HG03432 (cell line): ENCODE measurements at regions not wholly inside any gene's neighbourhood (a gene's known extent, or its start where the extent isn't known, plus 50 kb on each side); places are given as distances from the start of the nearest gene placed in this dataset.

Experiments
- ATAC-seq: cut with Tn5 transposase; IDR thresholded peaks from one replicate; pipeline ENCODE4 v1.9.1; 2021; ENCODE audit warnings: mild to moderate bottlenecking, moderate library complexity; ENCODE audit not compliant: unreplicated experiment

DNA sequence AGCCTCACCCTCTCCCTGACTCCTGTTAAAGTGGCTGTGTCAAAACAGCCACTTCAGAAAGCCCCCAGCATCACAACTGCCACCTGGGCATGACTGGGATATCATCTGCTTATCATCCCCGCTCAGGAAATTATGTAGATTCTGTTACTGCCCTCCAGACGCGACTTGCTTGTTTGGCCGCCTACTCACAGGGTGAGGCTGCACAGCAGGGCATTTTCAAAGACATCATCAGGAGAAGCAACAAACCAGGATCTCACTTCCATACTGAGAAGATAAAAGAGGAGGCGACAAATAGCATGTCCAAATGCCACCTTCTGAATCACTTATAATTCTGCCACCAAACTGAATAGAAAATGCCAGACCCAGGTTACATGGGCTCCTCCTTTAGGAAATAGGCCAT is 94.8 kb downstream of the MIS18A start:
- ATAC-seq = no peak

GRCh38 chr21:32183396-32183795 is 95.5 kb downstream of the MIS18A start:
- no peak for ATAC-seq

GRCh38 chr21:32182449-32182848 is 96.4 kb downstream of the MIS18A start:
- no peak for ATAC-seq

DNA sequence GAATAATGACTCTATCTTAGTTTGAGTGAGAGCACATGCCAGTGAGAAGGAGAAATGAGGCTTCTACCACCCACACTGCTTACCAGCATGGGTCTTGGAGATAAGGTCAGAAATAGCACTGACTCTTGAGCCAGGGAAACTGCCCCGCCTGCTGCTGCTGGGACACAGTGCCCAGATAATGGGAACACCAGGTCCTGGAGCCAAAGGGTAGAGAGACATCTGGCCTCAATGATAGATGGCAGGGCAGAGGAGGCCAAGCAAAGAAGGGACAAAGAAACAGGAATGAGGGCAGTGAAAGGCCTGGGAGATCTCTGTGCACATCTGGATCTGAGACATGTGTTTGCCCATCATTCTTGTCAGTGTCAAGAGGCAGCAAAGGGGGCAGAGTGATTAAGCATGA is 97.4 kb downstream of the MIS18A start:
- no peak for ATAC-seq

DNA sequence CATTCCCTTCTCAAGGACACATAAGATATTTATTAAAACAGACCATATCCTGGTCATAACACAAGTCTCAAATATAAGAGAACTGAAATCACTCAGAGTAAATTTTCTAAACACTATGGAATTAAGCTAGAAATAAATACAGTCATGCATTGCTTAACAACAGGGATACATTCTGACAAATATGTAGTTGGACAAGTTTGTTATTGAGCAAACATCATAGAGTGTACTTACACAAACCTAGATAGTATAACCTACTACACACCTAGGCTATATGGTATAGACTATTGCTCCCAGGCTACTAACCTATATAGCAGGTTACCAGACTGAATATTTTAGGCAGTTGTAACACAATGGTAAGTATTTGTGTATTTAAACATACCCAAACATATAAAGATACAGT is 104.0 kb downstream of the MIS18A start:
- no peak for ATAC-seq

- no peak for ATAC-seq
Observed at GRCh38 chr21:32173121-32173724, 105.6 kb downstream of the MIS18A start.

- no peak for ATAC-seq
Observed at GRCh38 chr21:32172106-32172505, 106.7 kb downstream of the MIS18A start.

DNA sequence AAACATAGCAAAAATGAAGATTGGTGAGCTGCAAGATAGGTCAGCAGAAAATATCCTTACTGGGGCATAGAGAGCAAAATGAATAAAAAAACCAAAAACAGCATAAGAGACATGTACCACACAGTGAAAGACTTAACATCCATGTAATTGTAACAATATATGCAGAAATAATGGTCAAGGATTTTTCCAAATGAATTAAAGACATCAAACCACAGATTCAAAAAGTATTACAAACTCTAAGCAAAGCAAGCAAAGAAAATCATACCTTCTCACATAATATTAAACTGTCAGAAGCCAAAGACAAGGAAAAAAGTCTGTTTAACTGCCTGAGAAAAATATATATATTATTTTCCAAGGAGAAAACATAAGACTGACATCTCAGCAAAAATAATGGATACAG is 111.3 kb downstream of the MIS18A start:
- no peak for ATAC-seq

- ATAC-seq = no peak
Observed at GRCh38 chr21:32163386-32163785, 115.5 kb downstream of the MIS18A start.

- ATAC-seq = no peak
Observed at GRCh38 chr21:32162727-32163320, 116.0 kb downstream of the MIS18A start.

DNA sequence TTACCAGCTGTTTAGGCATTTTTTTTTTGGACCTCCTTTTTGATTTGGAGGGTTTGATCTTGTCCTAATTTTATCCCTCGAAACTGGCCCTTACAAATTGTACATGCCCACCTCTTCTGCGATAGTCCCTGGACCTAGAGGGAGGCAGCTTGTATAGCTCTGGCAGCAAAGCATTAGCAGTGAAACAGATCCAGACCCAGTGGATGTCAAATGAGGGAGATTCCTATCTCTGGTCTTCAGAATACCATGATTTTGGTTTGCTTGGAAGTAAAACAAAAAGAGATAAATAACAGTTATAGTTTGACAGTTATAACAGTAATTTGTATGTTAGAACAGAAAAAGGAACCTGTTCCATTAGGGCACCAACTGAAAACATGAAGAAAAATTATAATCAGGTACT is 123.6 kb downstream of the MIS18A start:
- ATAC-seq = no peak

- ATAC-seq = no peak
Observed at GRCh38 chr21:32147041-32147440, 131.8 kb downstream of the MIS18A start.

GRCh38 chr21:32144851-32145250 is 134.0 kb downstream of the MIS18A start:
- ATAC-seq = no peak

DNA sequence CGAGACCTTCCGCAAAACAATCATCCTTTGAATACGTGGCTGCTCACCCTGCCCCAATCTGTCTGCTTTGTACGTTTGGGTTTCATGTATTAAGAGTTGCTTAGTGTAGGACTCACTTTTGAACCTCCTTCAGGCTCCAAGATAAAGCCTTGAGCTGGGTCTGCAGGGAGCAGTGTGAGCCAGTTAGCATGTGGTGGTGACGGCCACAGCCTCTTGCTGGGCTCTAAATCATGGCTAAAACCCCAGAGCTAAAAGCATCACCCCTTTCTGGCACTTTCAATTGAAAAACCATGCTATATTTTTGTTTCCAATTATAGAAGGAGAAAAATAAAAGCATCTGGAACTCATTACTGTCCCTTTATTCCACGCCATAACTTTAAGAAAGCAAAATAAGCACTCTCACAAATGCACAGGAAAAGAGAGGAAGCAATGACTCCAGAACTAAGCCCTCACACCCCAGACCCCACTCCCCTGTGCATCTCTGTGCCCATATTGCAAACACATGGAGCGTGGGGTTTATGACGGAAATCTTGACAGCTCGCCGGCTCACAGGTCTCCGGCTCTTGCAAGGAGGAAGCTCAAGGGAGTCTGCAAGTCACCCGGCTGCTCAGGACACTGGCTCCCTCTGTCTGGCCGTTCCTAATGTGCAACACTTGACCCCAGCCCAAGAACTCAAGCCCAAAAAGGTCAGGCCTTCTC is 135.5 kb downstream of the MIS18A start:
- ATAC-seq = no peak

DNA sequence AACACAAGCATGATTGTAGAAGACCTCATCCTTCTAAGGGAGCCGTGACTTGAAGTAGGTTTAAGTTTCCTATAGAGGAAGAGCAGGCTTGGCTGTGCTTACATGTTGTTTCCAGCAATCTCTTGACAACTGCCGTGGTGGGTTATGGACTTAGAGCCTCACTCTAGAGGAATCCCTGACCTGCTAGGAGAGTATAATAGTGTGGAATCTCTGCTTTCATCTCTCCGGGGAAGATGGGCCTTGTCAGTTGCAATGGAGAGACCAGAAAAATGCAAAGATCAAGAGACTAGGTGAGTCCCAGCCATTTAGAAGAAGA is 137.6 kb downstream of the MIS18A start:
- ATAC-seq = no peak

GRCh38 chr21:32140604-32141317 is 138.1 kb downstream of the MIS18A start:
- no peak for ATAC-seq

- no peak for ATAC-seq
Observed at GRCh38 chr21:32140151-32140550, 138.7 kb downstream of the MIS18A start.

GRCh38 chr21:32138658-32139057 is 140.2 kb downstream of the MIS18A start:
- no peak for ATAC-seq

GRCh38 chr21:32137931-32138330 is 140.9 kb downstream of the MIS18A start:
- ATAC-seq = no peak

DNA sequence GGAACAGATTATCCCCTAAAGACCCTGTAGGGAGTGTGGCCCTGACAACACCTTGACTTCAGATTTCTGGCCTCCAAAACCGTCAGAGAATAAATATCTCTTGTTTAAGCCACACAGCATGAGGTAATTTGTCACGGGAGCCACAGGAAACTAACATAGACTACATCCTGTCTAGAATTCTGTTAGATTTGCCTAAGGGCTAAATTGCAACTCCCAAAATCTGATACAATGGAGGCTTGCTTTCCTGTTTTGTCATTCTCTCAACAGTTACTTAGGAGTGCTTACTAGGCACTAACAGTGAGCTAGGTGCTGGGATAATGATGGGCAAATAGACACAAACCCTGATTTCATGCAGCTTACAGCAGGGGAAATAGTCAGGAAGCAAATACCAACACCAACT is 141.6 kb downstream of the MIS18A start:
- no peak for ATAC-seq

DNA sequence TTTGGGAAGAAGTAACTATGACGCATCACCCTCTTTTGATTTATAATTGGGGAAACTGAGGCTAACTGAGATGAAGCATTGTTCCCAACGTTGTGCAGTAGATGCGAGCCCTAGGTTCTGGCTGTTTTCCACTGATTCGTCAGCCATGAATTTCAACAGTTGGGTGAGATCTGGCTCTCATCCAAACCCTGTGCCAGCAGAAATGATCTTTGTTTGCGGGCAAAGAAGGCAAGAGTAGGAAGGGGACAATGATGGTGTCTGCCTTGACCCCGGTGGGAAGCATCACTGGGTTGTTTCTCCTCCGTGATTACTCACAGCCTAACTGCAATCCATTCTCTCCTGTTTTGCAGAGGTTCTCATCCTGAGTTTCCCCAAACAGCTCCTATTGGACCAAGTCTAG is 142.3 kb downstream of the MIS18A start:
- no peak for ATAC-seq
